T-helper 1 cell treated with Interleukin-12 subunit alpha and Interleukin-12 subunit beta and Interleukin-4 antibody, amounts not matched to agents 30 ng/mL and 1 ng/mL, for 36 hours (primary cell): ENCODE measurements at regions not wholly inside any gene's neighbourhood (a gene's known extent, or its start where the extent isn't known, plus 50 kb on each side); places are given as distances from the start of the nearest gene placed in this dataset.

Experiments used
- intact Hi-C: fragments of 100-400 bp; cut with micrococcal nuclease; formaldehyde crosslinking; loops from one replicate; pipeline ENCODE4 v1.15.1; 2024

DNA sequence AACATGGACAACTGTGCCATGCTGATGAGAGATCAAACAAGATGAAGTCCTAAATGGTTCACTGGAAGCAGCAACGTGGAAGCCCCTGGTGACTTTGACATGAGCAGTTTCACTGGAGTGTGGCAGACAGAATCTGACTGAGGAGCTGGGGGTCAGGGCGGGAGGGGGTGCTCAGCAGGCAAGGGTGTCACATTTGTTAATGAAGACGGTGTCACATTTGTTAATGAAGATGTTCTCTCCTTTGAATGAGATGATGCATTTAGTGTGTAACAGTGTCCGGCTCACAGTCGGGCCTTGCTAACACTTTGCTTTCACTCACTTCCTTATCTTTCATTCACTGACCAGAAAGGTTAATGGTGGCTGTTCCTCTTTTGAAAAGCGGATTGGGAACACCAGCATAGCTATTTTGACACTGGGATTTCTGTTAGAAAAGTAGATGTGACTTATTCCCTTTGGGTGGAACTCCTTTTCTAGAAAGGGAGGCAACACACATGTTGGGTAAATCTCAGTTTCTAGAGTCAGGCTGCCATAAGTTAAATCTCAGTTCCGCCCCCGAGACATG is 693.7 kb downstream of the UQCRFS1 start:
- intact Hi-C loops, result no loop called here

DNA sequence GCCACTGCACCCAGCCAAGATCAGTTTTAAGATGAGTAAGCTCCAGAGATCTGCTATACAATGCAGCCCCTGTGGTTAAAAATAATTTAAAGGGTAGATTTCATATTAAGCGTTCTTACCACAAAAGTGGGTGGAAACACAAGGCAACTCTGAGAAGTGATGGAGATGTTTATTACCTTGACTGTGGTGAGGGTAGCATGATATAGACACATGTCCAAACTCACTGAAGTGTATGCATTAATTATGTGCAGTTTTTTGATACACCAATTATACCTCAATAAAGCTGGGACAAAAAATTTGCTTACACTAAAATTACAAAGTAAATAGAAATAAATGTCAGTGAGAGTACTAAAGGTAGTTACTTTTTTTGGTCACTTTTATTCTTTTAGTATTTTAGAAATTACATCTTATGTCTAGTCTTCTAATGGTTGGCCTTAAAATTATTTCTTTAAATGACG is 696.5 kb downstream of the UQCRFS1 start:
- intact Hi-C loops, result no loop called here

DNA sequence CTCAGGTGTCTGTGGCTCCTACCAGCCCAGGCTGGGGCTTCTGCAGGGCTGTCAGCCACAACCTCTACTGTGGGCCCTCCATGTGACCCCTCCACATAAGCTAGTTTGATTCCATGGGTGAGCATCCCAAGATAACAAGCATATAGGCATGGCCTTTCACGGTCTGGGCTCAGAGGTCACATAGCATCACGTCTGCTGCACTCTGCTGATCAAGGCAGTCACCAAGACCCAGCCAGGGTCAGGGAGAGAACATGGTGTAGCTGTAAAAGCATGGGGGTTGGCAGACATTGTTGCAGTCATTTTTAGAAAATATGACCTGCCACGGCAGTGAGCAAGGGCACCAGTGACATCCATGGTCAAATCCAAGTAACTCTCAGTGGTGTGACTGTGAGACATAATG is 698.8 kb downstream of the UQCRFS1 start:
- intact Hi-C loops, result no loop called here

DNA sequence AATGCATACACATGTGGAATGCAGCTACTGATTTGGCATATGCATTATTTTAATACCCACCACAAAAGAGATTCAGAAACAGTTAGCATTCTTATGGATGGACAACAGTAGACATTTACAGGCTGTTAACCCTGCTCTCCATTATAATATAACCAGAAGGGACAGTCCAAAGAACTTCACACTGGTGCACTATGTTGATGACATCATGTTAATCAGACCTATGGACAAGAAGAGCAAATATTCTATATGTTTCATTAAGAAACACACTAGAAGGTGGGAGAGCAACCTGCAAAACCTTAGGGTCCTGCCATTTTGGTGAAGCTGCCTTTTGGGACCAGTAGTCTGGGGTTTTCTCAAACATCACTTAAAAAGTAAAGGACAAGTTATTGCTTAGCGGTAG is 701.3 kb downstream of the UQCRFS1 start:
- intact Hi-C loops, result no loop called here

DNA sequence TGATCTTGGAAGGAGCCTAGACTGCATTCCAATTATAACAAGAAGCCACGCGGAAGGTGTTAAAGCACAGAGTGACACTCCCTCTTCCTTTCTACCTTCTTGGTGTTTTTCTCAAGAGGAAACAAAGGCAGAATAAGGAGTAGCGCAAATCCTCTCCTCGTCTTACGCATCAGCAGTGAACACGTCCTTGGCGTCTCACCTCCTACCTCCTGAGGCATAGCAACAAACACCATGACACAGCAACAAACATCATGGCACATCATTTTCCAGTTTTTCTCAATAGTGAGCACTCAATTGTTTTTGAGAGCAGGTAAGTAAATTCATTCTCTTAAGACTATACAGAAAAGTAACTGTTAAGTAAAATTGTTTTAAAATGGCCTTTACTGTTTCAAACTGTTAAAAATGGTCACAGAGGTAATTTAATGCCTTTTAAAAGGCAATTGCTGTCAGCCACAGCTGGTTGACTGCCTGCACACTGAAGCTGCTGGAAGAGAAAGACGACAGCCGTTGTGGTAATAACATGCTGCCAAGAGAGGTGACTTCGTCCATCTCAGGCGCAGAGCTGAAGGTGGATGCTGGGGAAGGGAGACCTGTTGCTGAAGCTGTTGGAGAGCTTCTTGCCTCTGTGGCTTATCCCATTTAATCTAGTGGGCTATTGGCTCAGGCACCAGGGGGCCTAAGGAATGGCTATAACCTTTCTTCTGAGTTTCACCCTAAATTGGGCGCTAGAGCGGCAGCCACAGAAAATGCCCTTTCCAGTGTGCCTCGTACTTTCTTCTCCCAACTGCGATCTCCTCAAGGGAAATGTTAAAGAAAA is 703.7 kb downstream of the UQCRFS1 start:
- intact Hi-C loops, result no loop called here

DNA sequence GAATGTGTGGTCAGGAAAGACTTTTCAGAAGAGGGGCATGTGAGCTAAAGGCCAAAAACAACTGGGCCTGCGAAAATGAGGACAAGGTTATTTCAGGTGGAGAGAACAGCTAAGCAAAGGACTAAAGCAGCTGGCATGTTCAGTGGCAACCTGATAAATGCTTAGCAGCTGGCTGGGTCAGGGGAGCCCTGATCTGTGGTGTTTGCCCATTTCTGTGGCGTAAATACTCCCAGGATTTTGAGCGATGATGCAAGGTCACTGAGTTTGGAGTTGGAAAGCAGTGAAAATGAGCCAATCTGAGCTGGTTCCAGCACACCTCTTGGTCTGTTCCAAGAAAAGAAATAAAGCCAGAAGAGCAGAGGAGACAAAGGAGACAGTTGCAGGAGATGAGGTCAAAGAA is 704.3 kb downstream of the UQCRFS1 start:
- intact Hi-C loops, result no loop called here

DNA sequence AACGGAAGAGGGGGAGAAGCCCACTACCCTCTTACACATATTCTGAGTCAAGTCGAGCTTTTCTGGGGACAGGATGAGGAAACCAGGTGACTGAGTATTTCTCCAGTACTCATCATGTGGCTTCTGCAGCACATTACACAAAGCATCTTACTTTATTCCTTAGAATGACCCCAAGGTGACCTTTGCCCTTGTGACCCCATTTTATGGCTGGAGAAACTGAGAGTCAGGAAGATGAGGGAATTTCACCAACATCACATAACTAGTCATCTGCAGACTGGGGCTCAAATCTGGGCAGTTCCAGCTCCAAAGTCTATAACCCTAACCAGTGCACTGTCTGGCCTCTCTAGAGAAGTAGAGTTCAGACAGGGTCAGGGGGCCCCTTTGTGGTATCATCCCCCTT is 707.0 kb downstream of the UQCRFS1 start:
- intact Hi-C loops, result no loop called here

DNA sequence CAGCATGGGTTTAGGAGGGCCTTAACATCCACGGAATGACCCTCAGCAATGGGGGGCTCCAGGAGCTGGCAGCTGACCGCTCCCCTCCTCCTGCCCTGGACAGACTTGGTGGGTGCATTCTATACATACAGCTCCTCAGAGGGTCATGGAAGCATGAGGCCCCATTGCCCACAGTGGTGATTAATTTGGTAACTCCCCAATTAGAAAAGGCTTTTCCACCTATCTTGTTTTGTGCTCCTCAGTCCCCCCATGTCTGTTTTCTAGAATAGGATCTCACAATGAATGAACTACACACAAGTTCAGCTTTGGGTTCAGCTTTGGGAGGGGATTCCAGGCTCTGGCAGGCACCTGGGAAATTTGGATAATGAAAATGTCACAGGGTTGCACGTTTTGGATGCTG is 707.8 kb downstream of the UQCRFS1 start:
- intact Hi-C loops, result no loop called here

DNA sequence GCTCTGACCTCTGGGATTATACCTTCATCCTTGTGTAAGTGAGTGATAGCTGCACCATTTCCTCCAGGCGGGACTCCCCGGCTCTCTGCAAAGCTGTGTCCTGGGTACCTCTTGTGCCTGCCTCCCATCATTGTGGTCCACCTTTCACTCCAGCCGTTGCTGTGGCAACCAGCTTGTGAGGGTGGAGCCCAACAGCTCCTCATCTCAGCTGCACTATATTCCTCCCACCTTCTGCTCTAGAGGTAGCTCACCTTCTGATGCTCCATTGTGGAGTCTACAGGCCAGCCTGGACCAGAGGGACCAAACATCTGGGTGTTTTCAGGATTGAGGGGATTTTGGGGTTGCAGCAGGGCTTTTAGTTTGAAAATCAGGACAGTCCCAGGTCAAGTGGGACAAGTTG is 708.2 kb downstream of the UQCRFS1 start:
- intact Hi-C loops, result no loop called here

DNA sequence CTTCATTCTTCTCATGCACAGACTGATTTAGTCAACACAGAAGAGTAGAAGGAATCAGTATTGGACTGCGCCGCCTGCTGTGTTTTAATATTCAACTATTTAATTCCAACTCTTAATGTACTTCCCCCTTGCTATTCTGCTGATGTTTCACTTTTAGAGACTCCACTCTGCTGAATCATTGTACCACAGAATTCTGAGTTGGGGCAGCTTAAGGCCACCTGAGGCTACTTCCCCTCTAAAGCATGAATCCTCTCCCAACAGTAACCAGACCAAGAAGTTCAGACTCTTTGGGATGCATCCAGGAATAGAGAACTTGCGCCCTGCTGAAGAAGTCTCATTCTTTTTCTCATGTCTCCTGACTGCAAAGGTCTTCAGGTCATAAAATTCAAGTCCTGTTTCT is 708.8 kb downstream of the UQCRFS1 start:
- intact Hi-C loops, result no loop called here

DNA sequence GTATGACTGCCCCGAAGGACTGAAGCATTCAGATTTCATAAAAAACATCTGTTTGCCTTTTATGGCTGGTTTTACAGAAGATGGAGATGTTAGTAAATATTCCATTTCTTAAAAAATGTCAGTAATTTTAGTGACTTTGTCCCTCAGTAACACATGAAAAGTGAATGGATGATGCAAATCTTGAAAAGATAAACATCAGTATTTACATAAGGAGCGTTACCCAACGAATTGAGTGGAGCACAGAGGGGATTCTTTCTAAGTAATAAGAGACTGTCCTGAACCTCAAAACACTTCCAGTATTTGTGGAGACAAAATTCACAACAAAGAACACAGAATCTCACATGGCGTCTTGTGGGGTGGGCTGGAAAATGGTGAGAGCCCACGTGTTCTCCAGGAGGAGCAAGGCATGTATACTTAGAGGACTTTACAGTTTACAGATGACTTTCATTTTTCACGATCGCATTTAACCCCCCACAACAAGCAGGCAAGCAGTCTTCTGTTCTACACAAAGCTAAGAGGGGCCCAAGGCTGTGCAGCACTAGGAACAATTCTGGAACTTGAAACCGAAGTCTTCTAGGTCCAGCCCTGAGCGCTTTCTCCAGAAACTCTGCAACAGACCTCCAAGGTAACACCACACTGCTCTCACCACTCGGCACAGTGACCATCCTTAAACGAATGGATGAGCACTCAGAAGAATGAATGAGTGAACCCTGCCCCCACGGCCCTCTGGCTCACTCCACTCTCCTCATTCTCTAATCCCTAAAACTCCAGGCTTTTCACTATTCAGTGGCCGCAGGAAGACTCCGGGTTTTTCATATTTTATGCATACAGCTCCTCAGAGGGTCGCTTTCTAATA is 709.8 kb downstream of the UQCRFS1 start:
- intact Hi-C loops, result no loop called here

DNA sequence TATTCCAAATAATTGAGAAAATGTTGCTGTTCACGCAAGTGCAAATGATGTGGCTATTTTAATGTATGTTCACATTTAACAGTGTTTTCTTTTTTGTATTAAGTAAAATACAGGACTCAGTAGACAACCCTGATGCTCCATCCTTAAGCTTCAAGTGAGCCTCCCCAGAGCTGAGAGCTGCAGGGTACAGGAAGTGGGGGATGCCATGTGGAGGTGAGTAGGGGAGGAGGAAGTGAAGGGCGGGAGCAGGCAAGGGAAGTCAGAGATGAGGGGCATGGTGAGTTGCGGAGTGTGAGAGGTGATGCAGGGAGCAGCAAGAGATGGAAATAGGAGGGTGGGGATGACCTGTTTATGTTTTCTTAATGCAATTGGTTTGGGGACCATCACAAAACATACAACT is 711.0 kb downstream of the UQCRFS1 start:
- intact Hi-C loops, result loop anchor here (1.0 kb wide), 1 partner anchor 14 kb away; no protein-coding TSS in a partner anchor

DNA sequence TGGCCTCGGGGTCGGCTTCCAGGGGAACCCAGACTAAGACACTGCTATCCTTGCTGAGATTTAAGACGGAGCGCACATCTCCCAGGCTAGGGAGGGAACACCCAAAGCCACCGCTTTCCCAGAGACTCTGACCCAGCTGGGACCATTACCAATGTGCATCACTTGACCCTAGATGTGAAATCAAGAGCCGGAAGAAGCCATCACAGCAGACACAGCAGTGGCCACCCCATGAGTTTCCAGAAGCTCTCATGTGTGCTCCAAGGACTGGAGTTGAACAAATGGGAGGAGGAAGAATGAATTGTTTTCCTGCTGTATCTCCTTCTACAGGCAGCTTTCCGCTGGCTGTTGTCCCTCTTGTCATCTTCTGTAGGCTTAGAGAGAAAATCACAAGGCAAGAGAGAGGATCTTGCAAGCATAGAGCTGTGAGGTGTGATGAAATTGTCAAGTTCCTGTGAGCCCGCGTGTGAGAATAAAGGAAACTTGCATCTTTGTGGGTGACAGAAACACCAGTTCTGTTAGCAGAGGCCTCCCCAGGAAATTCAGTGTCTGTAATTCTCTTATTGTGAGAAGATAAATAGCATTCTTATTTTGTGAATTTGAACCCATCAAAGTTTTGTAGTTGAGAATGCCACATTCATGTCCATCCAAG is 711.8 kb downstream of the UQCRFS1 start:
- intact Hi-C loops, result loop anchor here (1.0 kb wide), 1 partner anchor 13 kb away; no protein-coding TSS in a partner anchor

DNA sequence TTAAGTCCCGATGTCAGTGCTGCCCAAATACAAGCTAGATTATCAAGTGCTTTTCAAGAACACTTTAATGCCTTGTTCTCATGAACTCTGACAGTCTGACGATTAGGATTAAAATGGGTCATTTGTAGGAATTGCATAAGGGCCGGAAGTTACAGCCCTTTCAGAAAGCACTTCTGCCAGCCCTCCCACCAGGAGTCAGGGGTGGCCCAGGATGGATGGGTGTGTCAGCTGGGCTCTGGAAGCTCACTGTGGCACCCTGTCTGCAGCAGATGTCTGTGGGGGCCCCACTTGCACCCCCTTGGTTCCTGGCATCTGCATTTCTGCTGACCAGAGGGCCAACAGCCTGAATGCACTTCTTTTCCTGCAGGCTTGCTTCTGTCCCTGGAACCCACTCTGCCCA is 712.7 kb downstream of the UQCRFS1 start:
- intact Hi-C loops, result no loop called here

DNA sequence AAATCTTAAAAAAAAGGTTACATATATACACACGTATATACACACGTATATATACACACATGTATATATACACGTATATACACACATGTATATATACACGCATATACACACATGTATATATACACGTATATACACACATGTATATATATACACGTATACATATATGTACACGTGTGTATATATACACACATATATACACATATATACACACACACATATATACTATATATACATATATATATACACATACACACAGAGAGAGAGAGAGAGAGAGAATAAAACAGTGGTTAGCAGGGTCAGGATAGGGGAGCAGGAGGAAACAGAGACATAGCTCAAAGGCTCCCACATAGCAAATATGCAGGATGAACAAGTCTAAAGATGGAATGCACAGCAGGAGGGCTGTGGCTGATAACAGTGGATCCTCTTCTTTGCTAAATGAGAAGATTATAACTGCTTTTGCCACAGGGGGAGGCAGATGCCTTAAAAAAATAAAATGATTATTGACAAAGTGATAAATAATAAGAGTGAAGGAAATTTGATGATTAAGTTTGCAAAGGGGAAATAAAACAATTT is 714.5 kb downstream of the UQCRFS1 start:
- intact Hi-C loops, result no loop called here

DNA sequence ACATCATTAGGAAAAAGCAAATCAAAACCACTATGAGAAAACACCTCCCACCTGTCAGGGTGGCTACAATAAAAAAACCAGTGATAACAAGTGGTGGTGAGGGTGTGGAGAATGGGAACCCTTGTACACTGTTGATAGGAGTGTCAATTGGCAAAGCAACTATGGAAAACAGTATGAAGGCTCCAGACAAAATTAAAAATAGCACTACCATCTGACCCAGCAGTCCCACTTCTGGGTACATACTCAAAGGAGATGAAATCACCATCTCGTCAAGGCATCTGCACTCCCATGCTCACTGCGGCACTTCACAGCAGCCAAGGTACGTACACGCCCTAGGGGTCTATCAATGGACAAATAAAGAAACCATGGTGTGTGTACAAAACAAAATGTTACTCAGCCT is 715.1 kb downstream of the UQCRFS1 start:
- intact Hi-C loops, result no loop called here

DNA sequence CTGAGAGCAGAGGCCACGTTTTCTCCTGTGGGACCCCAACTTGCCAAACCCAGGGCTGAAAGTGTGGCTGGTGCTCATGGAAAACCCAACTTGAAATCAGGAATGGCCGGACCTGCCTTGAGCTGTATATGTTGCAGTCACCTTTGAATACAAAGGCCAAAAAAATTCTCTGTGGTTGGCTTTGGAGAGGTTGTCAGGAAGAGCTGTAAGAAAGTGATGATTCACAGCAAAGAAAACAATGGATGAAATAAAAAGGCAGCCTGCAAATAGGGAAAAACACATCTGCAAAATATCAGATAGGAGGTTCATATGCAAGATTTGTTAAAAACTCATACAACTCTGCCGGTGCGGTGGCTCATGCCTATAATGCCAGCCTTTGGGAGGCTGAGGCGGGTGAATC is 715.8 kb downstream of the UQCRFS1 start:
- intact Hi-C loops, result no loop called here

DNA sequence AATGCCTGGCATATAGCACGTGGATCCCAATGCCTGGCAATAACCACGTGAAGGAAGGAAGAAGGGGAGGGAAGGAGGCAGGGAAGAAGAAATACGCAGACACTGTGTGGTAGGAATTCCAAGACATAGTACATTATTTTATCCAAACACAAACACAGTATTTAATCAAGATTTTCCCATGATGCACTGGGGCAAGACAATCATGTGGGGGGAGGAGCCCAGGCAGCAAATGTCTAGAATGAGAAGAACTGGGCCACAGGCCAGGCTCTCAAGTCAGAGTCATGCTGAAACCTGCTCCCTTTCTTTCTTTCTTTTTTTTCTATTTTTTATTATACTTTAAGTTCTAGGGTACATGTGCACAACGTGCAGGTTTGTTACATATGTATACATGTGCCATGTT is 717.9 kb downstream of the UQCRFS1 start:
- intact Hi-C loops, result no loop called here

DNA sequence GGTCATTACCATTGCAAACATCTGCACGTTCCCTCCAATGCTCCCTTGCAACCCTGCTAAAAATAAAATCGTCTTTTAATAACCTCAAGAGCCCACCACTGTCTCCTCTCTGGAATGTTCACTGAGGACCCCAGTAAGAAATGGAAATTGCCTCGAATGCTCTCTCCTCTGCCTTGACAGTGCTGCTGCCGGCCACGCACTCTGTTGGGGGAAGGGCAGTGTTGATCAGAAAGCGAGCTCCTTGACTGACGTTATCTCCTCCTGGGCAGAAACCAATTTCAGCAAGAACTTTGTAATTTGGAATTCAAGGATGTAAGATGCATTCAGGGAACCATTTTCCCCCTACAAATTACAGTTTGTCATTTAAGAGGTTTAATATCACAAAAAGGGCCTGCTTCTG is 718.5 kb downstream of the UQCRFS1 start:
- intact Hi-C loops, result no loop called here

DNA sequence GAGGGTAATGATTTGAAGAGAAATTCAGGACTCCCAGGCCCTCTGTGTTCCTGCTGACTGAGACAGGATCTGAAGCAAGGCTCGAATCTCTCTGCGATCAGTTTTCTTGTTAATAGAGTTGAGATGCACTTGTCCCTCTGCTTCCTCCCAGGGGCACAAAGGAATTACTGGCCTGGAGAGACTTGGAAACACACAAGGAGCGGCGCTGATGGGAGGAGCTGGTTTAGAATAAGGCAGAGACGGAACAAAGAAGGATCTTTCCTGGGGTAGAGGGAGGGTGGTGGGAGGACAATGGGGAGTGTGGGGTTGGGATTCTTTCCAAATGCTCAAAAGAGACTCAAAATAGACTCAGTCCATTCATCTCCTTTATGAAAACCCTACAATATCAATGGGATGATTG is 719.1 kb downstream of the UQCRFS1 start:
- intact Hi-C loops, result no loop called here

DNA sequence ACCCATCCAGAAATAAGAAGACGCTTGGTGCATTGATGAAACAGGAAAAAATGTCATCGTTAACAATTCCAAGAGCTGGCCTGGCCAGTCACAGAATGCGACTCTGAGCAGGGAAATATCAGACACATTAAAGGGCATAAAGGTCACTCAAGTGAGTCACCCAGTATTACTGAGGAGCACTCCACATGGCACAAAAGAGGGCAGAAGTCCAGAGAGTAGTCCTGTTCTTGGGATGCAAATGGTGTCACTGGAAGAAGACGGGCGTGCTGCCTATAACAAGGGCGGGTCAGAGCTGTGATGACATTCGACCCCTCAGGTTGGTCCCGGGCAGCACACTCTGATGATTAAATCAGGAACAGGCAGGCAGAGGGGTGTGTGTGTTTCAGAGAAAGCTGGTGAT is 720.3 kb downstream of the UQCRFS1 start:
- intact Hi-C loops, result no loop called here
